D721Med (cell line): ENCODE measurements at regions not wholly inside any gene's neighbourhood (a gene's known extent, or its start where the extent isn't known, plus 50 kb on each side); places are given as distances from the start of the nearest gene placed in this dataset.

Source experiments
- DNase-seq: peaks from one replicate; pipeline ENCODE4 v3.0.0; 2011; ENCODE audit warnings: low spot score; ENCODE audit not compliant: insufficient read length
- FAIRE-seq: peaks from 2 replicates; lab custom pipeline; 2011; peaks lifted over from hg19 to GRCh38; lab: Jason Lieb, UNC
- TF ChIP-seq, protein P1 (sequence below): IDR thresholded peaks from 2 replicates; pipeline ENCODE4 v1.5.1; 2012; ENCODE audit warnings: mild to moderate bottlenecking, control low read depth; ENCODE audit not compliant: insufficient read depth; ENCODE audit errors: missing control alignments

GRCh38 chr15:70314018-70314354, 216.3 kb upstream of the TLE3 start:
- DNase-seq (no peak), FAIRE-seq (no peak)
- TF ChIP-seq, protein P1, sequence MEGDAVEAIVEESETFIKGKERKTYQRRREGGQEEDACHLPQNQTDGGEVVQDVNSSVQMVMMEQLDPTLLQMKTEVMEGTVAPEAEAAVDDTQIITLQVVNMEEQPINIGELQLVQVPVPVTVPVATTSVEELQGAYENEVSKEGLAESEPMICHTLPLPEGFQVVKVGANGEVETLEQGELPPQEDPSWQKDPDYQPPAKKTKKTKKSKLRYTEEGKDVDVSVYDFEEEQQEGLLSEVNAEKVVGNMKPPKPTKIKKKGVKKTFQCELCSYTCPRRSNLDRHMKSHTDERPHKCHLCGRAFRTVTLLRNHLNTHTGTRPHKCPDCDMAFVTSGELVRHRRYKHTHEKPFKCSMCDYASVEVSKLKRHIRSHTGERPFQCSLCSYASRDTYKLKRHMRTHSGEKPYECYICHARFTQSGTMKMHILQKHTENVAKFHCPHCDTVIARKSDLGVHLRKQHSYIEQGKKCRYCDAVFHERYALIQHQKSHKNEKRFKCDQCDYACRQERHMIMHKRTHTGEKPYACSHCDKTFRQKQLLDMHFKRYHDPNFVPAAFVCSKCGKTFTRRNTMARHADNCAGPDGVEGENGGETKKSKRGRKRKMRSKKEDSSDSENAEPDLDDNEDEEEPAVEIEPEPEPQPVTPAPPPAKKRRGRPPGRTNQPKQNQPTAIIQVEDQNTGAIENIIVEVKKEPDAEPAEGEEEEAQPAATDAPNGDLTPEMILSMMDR, result no peak

DNA sequence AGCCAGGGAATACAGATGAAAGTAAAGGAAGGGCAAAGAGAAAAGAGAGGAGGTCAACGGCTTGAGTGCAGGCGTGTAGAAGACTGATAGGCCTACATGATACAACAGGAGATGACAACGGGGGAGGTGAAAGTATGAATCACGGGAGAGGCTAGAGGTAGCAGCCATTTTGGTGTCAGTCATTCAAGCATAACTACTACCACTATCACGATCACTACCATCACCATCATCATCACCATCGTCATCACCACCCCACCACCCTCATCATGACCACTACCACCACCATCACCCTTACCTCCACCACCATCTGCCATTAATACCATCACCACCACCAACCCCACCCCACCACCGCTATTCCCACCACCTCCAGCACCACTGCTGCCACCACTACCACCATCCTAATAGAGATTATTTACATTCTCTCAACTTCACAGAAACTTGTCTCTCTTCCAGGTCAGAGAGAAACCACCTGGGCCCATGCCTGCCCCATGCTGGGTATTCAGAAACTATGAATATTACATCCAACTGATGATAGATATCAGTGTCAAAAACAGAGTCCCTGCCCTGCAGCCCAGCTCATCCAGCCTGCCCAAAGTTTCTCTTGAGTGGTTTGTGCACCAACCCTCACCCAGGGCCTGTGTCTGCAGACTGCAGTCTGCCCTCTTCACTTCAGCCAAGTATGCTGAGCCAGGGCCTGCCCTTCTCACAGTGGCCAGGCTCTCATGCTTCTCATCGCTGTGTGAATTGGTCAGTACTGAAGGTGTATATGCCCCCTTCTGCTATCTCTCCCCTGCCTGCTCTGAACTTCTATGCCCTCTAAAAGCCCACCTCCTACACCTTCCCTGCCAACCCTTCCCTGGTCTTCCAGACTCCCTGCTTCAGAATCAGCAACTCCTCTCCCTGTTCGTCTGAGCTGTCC, 215.6 kb upstream of the TLE3 start:
- FAIRE-seq, result no peak
- TF ChIP-seq, protein P1, result no peak
- DNase-seq, result no peak

GRCh38 chr15:70311821-70312220, 214.1 kb upstream of the TLE3 start:
- TF ChIP-seq, protein P1, result no peak
- FAIRE-seq (no peak), DNase-seq (no peak)

DNA sequence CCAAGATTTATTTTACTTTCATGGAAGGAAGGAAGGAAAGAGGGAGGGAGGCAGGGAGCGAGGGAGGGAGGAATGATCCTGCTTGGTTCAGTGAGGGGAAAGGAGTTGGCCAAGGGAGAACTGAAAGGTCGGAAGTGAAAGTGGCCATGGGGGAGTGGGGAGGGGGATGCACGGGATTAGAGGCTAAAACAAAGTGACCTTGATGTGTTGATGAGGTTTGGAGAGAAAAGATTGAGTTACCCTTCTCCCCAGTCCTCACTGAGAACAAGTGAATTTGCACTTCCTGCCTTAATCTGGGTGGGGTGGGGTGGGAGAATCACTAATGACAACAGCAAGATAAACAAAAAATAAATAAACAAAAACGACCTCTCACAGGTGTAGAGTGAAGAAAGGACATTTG, 212.0 kb upstream of the TLE3 start:
- TF ChIP-seq, protein P1, result no peak
- DNase-seq (no peak), FAIRE-seq (no peak)

GRCh38 chr15:70308735-70309434, 211.2 kb upstream of the TLE3 start:
- FAIRE-seq (no peak), DNase-seq (no peak)
- TF ChIP-seq, protein P1, result no peak

DNA sequence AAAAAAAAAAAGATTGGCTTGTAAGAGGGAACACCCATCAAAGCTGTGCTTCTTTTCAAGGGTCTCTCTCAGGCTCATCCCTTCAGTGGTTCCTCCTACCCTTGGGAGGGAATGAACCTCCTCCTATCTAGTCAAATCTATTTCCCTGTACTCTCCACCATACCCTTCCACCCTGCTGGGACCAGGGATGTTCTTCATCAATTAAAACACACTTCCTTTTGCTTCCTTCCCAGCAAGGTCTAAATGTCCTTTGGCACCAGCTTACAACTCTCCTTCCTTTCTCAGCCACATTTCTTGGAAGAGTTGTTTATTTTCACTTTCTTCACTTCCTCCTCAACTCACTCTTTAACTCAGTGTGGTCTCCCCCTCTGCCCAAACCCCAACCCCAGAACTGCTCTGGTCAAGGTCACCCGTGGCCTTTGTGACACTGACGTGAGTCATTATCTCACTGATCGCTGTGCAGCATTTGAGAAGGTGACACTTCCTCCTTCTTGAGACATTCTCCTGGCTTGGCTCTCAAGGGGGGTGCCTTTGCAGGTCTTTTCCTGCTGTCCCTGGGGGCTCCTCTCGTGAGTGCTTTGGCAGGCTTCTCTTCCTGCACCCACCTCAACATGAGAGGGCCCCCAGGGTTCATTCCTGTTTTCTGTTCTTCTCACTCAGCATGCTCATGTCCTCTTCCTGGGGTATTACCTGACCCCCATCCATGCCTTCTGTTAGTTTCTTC, 210.5 kb upstream of the TLE3 start:
- FAIRE-seq (no peak), DNase-seq (no peak)
- TF ChIP-seq, protein P1, result no peak
